GM19328 (cell line): ENCODE measurements at regions not wholly inside any gene's neighbourhood (a gene's known extent, or its start where the extent isn't known, plus 50 kb on each side); places are given as distances from the start of the nearest gene placed in this dataset.

ENCODE experiments used
- ATAC-seq: cut with Tn5 transposase; IDR thresholded peaks from one replicate; pipeline ENCODE4 v1.9.1; 2021; ENCODE audit warnings: mild to moderate bottlenecking, moderate library complexity; ENCODE audit not compliant: unreplicated experiment

DNA sequence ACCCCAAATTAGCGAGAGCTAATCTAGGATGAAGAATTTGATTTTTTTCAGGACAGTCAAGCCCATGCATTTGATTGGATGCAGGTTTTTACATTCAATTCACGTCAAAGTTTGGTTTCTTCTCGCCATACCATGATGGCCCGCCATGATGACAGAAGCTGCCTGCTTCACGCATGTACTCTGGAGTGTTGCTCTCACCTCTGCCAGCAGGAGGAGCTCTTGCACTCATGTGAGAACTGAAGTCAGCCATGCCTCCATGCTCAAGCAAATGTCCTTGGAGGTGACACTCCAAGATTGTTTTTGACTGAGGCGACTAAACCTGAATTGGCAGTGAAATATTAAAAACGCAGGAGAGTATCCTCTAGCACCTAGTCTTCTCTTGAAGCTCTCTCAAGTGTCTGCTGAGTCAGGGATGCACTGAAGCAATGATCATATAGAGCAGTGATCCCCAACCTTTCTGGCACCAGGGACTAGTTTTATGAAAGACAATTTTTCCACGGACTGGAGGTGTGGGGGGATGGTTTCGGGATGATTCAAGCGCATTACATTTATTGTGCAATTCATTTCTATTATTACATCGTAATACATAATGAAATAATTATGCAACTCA is 120.9 kb downstream of the SAMMSON start:
- ATAC-seq, result peak; percentile 98

DNA sequence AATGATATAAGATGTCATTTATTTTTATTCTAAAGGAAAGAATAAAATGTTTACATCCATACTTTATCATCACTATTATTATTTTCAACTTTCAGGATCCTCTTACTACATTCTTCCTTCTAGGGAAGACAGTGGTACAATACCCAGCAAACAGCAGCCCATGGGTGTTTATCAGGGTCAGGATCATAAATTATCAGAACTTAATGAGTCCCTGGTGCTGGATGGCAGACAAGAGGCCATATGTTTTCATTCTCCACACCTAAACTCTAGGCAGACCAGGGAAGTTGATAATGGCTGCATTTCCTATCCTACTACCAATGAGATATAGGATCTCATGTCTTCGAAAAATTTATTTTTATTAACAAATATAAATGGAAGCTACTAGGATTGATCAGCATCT is 127.7 kb downstream of the SAMMSON start:
- ATAC-seq, result no peak

DNA sequence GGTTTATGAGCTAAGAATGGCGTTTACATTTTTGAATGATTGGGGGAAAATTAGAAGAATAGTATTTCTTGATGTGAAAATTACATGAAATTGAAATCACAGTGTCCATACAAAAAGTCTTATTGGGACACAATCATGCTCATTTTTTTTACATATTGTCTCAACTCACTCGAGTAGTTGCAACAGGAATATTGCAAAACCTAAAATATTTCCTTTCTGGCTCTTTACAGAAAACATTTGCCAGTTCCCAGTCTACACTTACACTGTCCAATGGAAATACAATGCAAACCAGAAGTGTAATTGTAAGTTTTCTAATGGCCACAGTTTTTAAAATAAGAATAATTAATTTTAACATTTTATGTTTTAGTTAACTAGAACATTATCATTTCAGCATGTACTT is 137.8 kb downstream of the SAMMSON start:
- no peak for ATAC-seq

DNA sequence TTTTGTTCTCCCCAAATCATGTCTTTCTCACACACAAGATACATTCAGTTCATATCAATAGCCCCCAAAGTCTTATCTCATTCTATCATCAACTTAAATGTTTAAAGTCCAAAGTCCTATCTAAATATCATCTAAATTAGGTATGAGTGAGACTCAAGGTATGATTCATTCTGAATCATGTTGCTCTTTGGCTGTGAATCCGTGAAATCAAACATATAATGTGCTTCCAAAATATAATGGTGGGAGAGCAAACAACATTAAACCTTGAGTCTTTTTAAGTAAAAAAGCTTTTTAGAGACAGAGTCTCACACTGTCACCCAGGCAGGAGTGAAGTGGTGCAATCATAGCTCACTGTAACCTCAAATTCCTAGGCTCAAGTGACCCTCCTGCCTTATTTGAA is 139.1 kb downstream of the SAMMSON start:
- ATAC-seq, result no peak
